AG09309 (cell line): ENCODE measurements at regions not wholly inside any gene's neighbourhood (a gene's known extent, or its start where the extent isn't known, plus 50 kb on each side); places are given as distances from the start of the nearest gene placed in this dataset.

Experiments
- DNase-seq: peaks from one replicate; pipeline ENCODE4 v3.0.0-alpha.2; 2010; ENCODE audit warnings: low read depth
- H3K4me3 ChIP-seq: 2 replicates; pipeline ENCODE4 v1.5.1; 2011; ENCODE audit warnings: mild to moderate bottlenecking, low read depth, low read length, moderate library complexity; ENCODE audit not compliant: control insufficient read depth
- CTCF ChIP-seq: IDR thresholded peaks from 2 replicates; pipeline ENCODE4 v1.5.1; 2011; ENCODE audit warnings: mild to moderate bottlenecking, low read depth, low read length, inconsistent platforms; ENCODE audit not compliant: insufficient read depth, control insufficient read depth; ENCODE audit errors: missing control alignments

- no peak overlapping the region for H3K4me3 ChIP-seq
- TF ChIP-seq CTCF, result no peak
- no peak for DNase-seq
Measured at GRCh38 chr5:26439121-26439520, 599.3 kb downstream of the CDH9 start.

- H3K4me3 ChIP-seq, result no peak overlapping the region
- TF ChIP-seq CTCF, result no peak
- no peak for DNase-seq
Measured at GRCh38 chr5:26434688-26435087, 603.7 kb downstream of the CDH9 start.

- no peak for DNase-seq
- no peak for TF ChIP-seq CTCF
- H3K4me3 ChIP-seq, result no peak overlapping the region
Measured at GRCh38 chr5:26432386-26432785, 606.0 kb downstream of the CDH9 start.

GRCh38 chr5:26430323-26430722 is 608.1 kb downstream of the CDH9 start:
- no peak for TF ChIP-seq CTCF
- DNase-seq, result no peak
- H3K4me3 ChIP-seq, result no peak overlapping the region

GRCh38 chr5:26427281-26427680 is 611.1 kb downstream of the CDH9 start:
- no peak overlapping the region for H3K4me3 ChIP-seq
- no peak for TF ChIP-seq CTCF
- no peak for DNase-seq

- H3K4me3 ChIP-seq, result no peak overlapping the region
- DNase-seq, result no peak
- no peak for TF ChIP-seq CTCF
Measured at GRCh38 chr5:26419987-26420386, 618.4 kb downstream of the CDH9 start.

GRCh38 chr5:26416911-26417310 is 621.5 kb downstream of the CDH9 start:
- no peak for TF ChIP-seq CTCF
- no peak overlapping the region for H3K4me3 ChIP-seq

More at GRCh38 chr5:26416911-26417310, 621.5 kb downstream of the CDH9 start:
- no peak for DNase-seq
